Retinal pigment epithelial cell (primary cell): ENCODE measurements at regions not wholly inside any gene's neighbourhood (a gene's known extent, or its start where the extent isn't known, plus 50 kb on each side); places are given as distances from the start of the nearest gene placed in this dataset.
"Not testable (repeated sequence)": the region's sequence is repeated elsewhere in the genome, so short reads cannot be mapped to it uniquely, and the experiment has no call there.

ENCODE experiments used
- DNase-seq: peaks from one replicate; pipeline ENCODE4 v3.0.0-alpha.2; 2010; ENCODE audit warnings: low read depth
- H3K4me3 ChIP-seq: 2 replicates; pipeline ENCODE4 v1.5.1; 2011; ENCODE audit warnings: mild to moderate bottlenecking, low read length, control low read depth, moderate library complexity
- TF ChIP-seq, protein P1 (sequence below): conservative IDR thresholded peaks from 2 replicates; pipeline ENCODE4 v1.5.1; 2011; ENCODE audit warnings: low read depth, low read length, control low read depth, inconsistent platforms

DNA sequence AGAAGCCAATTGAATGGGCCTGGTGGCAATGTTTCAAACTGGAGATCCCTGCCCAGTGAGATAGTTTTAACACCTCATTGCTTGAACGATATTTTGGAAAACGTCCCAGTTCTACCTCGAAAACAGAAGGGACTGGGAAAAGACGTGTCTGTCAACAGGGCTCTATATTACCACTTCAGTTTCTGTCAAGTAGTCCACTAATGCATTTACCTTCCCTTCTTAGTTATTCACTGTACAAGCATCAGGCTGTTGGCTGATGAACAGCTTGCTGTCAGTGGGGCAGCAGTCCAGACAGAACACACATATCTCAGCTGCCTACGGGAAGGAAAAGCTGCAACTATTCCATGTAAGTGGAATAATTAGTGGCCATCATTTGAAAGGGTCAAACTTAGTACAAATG lies 794.7 kb upstream of the GBE1 start:
- H3K4me3 ChIP-seq, result no peak overlapping the region
- DNase-seq, result no peak
- TF ChIP-seq, protein P1, sequence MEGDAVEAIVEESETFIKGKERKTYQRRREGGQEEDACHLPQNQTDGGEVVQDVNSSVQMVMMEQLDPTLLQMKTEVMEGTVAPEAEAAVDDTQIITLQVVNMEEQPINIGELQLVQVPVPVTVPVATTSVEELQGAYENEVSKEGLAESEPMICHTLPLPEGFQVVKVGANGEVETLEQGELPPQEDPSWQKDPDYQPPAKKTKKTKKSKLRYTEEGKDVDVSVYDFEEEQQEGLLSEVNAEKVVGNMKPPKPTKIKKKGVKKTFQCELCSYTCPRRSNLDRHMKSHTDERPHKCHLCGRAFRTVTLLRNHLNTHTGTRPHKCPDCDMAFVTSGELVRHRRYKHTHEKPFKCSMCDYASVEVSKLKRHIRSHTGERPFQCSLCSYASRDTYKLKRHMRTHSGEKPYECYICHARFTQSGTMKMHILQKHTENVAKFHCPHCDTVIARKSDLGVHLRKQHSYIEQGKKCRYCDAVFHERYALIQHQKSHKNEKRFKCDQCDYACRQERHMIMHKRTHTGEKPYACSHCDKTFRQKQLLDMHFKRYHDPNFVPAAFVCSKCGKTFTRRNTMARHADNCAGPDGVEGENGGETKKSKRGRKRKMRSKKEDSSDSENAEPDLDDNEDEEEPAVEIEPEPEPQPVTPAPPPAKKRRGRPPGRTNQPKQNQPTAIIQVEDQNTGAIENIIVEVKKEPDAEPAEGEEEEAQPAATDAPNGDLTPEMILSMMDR, result no peak

- H3K4me3 ChIP-seq, DNase-seq: not testable (repeated sequence)
Observed at GRCh38 chr3:82542556-82542955, 781.1 kb upstream of the GBE1 start.

- TF ChIP-seq, protein P1, result no peak
- DNase-seq, result no peak
- H3K4me3 ChIP-seq, result no peak overlapping the region
Observed at GRCh38 chr3:82521657-82522056, 760.2 kb upstream of the GBE1 start.

GRCh38 chr3:82520846-82521245 lies 759.4 kb upstream of the GBE1 start:
- H3K4me3 ChIP-seq, result no peak overlapping the region
- TF ChIP-seq, protein P1, result no peak
- no peak for DNase-seq

DNA sequence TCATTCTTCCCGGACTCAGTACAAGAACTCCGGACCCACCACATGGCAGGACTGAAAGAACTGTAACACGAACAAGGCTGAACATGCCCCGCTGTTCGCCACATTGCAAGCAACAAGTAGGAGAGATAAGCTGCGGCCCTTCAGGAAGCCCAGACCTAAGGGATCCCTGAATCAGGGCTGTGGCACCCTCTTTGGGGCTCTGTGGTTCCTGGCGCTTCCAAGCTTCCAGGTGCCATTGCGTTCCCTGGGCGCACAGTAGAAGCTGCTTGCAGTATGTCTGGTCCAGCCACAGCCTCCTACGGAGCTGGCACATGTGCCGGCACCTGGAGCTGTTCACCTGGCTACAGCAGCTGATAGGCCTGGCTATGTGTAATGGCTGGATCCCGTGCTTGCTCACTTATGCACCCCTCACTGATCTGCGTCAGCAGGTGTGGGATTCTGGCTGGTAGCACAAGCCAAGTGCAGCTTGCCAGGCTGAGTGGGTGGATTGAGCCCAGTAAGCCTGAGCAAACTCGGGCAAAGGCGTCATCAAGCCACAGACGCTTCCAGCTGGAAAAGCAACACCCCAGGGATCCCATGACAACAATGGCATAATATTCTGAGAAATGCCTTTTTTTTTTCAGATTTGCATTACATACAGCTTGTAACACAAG lies 748.6 kb upstream of the GBE1 start:
- no peak for DNase-seq
- TF ChIP-seq, protein P1, result no peak
- H3K4me3 ChIP-seq, result no peak overlapping the region

DNA sequence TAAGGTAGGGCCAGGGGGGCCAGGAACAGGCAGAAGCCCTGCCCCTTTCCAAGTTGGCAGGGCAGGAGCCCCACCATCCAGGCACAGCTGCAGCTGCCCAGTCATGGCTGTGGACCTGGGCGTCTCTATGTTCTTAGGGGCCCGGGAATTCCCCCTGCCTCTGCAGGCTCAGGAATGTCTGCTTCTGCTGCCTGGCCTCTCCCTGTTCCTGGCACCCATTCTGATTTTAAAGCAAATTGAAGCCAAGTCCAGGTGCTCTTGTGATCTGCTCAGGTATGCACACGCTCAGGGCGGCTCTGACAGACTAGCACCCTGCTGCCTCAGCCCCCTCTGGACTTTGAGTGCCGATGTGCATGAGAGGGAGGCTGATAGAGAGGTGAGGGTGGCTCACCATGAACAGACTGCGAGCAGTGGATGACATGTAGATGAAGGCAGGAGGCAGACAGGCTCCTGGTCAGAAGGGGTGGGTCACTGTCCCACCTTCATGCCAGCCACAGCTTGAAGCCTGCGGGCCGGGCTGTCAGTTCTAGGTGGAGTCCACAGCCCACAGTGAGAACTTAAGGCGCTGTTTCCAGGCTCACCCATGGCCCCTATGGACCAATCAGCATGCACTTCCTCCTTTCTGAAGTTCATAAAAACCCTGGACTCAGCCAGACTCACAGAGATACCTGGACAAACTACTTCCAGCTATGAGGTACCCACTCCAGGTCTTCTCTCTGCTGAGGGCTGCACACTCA lies 747.8 kb upstream of the GBE1 start:
- TF ChIP-seq, protein P1, result no peak
- H3K4me3 ChIP-seq, result no peak overlapping the region
- DNase-seq, result no peak

DNA sequence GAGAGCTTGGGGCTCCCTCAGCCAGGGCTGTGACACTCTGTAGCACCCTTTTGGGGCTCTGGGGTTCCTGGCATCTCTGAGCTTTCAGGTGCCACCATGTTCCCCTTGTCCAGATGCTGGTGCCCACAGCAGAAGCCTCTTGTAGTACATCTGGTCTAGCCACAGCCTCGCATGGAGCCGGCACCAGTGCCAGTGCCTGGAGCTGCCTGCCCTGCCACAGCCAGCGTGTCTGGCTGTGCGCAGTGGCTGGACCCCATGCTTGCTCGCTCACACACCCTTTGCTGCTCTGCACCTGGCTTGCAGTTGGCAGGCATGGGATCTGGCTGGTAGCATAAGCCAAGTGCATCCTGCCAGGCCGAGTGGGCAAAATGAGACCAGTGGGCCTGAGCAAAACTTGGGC lies 744.8 kb upstream of the GBE1 start:
- H3K4me3 ChIP-seq, result no peak overlapping the region
- no peak for DNase-seq
- TF ChIP-seq, protein P1, result no peak
